HG03108 (cell line): ENCODE measurements at regions not wholly inside any gene's neighbourhood (a gene's known extent, or its start where the extent isn't known, plus 50 kb on each side); places are given as distances from the start of the nearest gene placed in this dataset.
A peak's percentile ranks its signal among the peaks of the same experiment; 100 is the strongest.

Experiments
- ATAC-seq: cut with Tn5 transposase; IDR thresholded peaks from one replicate; pipeline ENCODE4 v1.9.1; 2021; ENCODE audit warnings: moderate library complexity; ENCODE audit not compliant: unreplicated experiment

- no peak for ATAC-seq
These were observed 577.4 kb downstream of the CPS1 start for GRCh38 chr2:211133766-211134165.

GRCh38 chr2:211138551-211138950 is 582.2 kb downstream of the CPS1 start:
- no peak for ATAC-seq

GRCh38 chr2:211141646-211142045 is 585.2 kb downstream of the CPS1 start:
- ATAC-seq, result no peak

DNA sequence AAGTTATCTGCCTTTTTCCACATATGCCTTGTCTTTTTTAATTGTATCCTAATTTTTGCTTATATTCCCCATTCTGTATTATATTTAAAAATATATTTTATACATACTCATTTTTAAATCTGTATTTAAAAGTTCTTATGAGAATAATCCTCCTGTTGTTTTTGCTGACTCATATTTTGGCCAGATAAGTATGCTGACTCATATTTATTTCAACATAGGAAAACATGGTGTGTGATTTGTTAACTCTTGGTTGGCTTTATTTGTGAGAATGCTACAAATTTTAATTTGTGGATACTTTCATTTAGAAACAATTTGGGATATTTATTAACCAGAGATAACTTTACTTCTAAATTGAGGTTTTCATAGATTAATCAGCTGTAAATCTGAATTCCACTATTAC is 587.7 kb downstream of the CPS1 start:
- ATAC-seq, result no peak

DNA sequence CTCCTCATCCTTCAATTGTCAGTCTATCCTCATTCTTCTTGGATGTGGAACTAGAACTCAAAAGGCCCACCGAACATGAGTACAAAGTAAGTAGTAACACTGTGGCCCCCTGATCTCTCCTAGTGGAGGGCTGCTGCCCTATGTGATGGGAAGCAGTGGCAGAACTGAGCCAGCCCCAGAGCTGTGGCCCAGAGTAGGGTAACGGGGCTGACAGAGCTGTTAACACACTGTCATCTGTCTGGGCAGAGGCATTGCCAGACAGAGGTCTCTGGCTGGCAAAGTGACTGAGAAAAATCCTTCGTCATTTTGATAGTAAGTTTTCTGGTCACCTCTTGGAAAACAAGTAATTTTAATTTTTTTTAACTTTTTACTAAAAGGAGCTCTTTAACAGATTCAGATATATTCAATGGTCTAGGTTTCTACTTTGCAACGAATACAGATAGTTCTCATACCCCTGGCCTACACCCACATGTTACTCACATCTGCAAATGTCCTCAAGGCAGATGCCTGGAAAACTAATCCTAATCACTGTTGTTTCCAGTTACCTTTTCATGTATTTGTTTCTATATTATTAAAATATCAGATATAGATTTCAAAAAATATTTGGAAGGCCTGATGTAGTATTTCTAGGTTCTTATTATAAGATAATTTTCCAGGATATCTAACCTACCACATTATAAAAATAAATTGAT is 588.7 kb downstream of the CPS1 start:
- no peak for ATAC-seq

- ATAC-seq, result no peak
These were observed 593.3 kb downstream of the CPS1 start for GRCh38 chr2:211149731-211150130.

GRCh38 chr2:211157211-211157610 is 600.8 kb downstream of the CPS1 start:
- ATAC-seq, result no peak

- ATAC-seq, result peak; percentile 91
These were observed 601.6 kb downstream of the CPS1 start for GRCh38 chr2:211157856-211158463.

GRCh38 chr2:211159972-211160371 is 603.6 kb downstream of the CPS1 start:
- ATAC-seq, result no peak

DNA sequence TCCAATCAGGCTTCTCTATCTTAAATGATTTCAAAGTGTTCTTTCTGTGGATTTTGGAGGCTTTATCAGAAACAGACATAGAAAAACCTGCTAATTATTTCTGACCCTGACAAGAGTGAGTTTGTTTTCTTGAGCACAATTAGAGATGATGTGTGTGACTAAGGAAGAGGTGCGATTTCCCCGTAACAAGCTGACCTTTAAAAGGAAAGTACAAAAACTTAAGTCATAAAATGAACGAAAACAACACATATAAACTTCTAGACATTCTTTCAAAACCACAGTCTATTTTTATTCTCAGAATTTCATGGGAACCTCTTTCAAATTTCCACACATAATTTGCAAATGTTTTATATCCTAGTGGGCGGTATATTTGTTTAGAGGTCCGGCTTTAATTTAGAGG is 604.8 kb downstream of the CPS1 start:
- ATAC-seq, result no peak

DNA sequence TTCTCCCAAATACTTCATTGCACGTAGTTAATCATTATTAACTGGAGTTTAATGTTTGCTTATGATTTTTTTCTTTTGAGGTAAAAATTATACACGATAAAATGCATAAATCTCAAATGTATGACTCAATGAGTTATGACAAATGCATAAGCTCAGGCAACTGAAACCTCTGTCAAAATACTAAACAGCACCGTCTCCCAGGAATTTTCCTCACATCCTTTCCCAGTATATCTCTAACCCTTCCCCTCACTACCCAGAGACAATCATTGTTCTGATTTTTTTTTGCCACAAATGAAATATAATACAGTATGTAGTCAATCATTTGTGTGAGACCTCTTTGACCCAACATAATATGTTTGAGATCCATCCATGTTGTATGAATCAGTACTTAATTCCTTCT is 606.5 kb downstream of the CPS1 start:
- ATAC-seq, result no peak

DNA sequence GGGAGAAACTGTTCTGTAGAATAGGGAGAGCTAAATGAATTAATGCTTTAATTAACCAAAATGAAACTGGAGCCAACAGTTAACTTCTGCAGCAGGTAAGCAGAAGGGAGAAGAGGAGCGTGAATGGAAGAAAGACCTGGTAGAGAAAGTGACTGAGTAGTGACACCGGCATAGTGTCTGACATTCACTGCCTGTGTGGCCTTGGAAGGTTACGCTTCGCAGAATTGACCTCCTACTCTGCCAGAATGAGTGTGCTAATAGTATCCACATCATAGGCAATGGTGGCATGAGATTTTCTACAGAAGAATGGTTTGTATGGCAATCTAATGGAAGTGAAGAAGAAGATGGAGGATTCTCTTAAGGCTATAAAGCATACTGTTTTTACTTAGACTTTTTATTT is 614.4 kb downstream of the CPS1 start:
- ATAC-seq, result no peak

DNA sequence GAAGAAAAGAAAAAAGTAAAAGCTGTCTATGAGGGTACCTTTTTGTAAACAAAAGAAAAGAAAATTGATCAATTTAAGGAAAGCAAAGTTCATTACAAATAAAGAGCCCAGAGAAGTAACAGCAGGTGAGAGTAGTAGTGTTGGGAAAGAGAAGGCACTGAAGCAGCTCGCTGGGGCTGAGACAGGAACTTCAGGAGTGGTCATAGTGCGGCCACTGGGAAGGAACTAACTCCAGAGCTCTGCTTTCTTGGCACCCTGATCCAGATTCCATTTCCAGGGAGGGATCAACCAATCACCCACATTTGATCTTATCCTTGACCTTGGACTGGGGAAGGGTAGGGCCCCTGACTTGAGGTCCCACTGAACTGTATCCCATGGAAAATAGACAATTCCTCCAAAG is 617.6 kb downstream of the CPS1 start:
- ATAC-seq, result no peak

GRCh38 chr2:211174631-211175030 is 618.2 kb downstream of the CPS1 start:
- no peak for ATAC-seq

GRCh38 chr2:211175956-211176355 is 619.6 kb downstream of the CPS1 start:
- ATAC-seq, result no peak

DNA sequence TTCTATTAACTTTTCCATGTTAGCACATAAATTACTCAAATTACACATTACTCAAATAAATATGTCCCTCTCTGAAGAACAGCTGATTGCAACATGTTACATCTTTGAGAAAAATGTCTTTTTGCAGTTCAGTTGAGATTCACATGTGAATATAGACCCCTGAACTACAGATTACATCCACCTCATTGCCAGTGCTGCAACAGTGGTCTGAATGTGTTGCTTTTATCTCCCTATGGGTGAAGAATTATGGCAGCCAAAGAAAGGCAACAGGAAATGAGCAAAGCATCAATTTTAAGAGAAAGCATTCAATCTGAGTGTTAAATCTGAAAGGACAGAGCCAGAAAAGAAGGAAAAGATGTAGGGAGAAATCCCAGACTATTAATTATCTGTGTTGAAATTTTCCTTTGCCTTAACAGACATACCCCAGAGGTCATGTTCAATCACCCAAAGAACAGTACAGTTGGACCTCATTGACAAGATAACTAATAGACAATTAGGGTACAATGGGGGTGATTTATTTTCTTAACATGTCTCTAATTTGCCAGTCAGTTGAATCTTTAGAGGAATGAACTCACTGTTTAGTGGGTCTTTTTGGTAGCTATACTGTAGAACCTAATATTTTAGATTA is 620.2 kb downstream of the CPS1 start:
- ATAC-seq, result no peak

DNA sequence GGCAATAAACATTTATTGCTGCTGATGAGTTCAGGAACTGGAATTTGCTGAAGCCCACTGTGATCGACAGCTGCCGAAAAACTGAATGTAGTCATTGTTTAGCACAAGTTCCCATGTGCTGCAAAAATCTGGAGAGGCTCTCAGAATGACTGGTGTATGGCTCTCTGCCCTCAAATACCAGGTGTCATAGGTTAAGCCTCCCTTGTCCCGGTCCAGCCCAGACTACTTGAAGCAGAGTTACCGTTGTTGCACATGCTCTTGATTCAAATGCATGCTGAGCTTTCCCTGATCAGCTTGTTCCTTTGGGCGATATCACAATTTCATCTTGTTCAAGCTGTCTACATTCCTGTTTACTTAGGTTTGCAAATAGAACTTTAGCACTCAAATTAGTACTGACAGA is 625.2 kb downstream of the CPS1 start:
- no peak for ATAC-seq

DNA sequence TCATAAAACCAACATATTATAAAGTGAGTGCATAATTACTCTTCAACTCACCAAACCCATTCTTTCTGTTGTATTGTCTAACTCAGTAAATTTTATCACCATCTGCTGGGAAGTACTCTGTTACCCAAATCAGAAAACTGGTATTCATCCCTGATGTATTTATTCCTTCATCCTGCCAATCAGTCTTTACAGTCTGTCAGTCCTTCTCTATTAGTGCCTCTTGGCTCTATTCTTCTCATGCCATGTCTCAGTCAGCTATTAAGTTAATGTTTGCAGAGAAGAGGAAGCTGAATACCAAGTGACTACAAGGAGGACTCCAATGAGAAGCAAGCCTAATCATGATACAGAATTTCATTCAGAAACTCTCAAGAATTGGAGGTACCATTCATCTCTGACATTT is 631.2 kb downstream of the CPS1 start:
- ATAC-seq, result no peak

GRCh38 chr2:211203986-211204385 is 647.6 kb downstream of the CPS1 start:
- ATAC-seq, result peak; percentile 82

DNA sequence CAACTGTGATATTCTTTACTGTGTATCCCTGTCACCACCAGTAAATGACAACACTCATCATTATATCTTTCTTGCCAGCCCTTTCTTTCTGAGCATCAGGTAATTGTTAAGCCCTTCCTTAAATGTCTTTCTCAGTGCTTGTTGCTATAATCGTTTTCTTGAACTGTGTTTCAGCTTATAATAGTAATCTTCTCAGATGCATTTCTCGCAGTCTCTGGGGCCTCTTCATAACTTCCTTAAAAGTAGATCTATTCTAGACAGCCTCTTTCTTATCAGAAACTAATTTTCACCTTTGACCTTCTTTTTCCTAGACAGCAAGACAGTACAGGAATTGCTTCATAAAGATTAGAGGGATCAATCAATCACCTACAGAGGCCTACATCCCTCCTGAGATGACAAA is 648.1 kb downstream of the CPS1 start:
- peak; percentile 20 for ATAC-seq

- ATAC-seq, result no peak
These were observed 648.5 kb downstream of the CPS1 start for GRCh38 chr2:211204902-211205301.

DNA sequence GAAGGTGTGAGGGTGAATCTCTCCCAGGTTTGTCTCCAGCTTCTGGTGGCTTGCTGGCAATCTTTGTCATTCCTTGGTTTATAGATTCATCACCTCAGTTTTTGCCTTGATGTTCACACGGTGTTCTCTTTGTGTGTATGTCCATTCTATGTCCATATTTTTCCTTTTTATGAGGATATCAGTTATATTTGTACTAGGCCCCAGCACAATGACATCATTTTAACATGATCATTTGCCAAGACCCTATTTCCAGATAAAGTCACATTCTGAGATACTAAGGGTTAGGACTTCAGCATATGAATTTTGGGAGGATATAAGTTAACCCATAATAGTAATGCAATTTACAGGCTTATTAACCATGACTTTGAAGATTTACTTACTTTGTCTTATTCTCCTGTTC is 649.0 kb downstream of the CPS1 start:
- no peak for ATAC-seq

- ATAC-seq, result no peak
These were observed 649.4 kb downstream of the CPS1 start for GRCh38 chr2:211205836-211206235.
